Stimulated activated CD4-positive, alpha-beta T cell treated with anti-CD3 and anti-CD28 coated beads, Interleukin-12 subunit alpha, Interleukin-12 subunit beta, amount 100 ng/mL, for 4 hours (primary cell): ENCODE measurements at regions not wholly inside any gene's neighbourhood (a gene's known extent, or its start where the extent isn't known, plus 50 kb on each side); places are given as distances from the start of the nearest gene placed in this dataset.

ENCODE experiments used
- DNase-seq: peaks from one replicate; pipeline ENCODE4 v3.0.0-alpha.2; 2020

DNA sequence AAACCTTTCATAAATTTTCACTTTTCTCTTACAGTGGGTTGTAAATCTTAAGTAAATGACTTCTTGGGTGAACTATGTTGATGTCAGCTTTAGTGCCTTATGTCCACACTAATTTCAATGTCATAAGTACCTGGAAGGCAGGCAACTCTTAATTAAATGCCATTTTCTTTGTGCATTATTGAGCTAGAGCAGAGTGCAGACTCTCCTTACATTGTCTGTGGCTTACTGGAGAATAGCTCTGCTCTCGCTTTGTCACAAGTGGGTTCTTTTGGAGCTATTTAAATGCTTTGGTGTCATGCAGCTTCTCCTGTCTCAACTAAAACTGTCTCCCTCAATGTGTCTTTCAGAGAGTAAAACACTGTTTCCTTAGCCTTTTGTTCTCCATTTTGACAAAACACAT is 411.6 kb downstream of the STIM2 start:
- no peak for DNase-seq

DNA sequence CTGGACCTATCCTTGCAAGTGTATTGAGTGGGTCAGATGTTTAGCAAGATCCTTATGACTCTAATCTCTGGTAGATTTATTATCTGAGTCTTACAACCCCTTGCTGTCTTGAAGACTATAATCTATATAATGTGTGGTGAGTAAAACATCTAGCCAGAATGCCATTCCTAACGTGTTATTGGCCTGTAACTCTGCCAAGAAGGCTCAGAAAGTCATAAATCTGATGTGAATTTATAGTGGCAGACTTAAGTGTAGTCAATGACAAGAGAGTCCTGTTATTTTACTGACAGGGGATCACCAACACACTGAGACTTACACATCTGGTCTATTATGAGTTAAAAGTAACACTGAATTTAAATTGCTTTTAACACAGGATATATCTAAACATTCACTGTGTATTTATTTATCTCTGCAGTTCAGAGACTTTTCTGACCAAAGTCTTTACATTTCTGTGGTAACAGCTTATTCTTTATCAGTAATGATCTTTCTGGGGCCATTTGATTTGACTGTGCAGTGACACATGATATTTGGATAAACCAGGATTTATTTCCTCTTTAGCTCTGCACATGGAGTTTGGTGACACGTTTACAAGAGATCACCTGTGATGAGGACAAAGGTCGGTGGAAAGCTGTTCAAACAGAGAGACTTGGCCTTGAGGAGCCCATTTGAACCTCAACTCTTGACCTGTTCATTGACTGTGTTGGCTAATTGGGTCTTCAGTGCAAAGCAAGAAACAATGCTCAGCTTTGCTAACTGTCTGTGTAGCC is 415.8 kb downstream of the STIM2 start:
- DNase-seq = no peak

DNA sequence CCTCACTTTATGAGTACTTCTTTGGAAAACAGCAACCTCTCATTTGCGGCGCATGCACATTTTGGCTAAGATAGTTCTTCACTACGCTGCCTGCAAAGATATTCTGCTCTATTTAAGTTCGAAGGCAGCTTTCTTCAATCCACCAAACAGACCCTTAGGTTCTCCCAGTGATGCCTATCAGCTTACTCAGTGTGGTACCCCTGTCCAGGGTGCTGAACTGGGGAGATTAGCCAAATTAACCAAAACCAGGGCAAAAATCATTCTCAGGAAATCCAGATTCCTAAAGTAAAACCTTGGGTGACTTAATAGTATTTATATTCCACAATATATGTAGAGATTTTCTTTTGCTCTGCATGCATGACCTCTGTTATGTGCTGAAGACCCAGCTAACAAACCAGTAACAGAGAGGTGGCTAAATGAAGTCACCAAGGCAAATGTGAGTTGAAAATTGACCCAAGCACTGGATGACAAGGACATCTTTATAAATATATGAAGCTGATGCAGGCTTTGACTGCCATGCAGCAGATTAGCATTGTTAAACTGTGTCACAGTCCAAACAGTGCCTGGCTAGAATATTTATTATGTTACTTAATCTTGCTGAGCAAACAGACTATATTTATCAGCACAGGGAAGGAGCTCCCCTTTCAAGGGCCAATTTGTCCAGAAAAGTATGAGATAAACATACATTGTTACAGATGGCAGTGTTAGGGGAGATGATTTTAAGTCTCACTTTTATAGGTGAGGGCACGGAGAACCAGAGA is 418.2 kb downstream of the STIM2 start:
- no peak for DNase-seq

DNA sequence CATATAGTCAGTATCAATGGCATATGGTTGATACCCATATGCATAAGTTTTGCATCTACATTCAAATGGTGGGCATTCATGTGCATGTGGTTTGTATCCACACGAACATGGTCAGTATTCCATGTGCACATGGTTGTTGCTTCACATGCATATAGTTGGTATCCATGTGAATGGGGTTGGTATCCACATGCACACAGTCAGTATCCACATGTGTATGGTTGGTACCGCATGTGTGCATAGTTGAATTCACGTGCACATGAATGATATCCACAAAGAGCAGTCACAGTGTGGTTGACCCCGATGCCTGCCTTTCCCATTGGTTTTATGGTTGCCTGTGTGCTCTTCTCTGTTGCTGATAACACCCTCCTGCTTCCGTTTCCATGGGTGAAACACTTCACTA is 427.9 kb downstream of the STIM2 start:
- no peak for DNase-seq

DNA sequence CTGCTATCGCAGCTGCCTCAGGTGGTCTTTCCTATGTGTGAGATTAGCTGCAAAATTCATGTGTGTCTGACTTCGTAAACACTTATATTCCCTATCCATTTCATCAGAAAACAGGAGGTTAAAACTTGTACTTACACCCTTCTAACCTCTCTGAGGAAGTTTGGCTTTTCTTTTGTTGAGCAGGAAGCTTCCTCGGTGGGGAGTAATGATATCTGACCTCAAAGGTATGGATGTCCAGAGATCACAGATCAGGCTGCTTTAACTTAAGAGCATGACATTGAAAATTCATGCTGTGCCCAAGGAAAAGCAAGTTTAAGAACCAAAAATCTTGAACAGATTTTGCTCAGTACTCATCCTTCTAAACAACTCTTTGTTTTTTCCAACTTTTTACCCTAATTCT is 429.1 kb downstream of the STIM2 start:
- DNase-seq = no peak

DNA sequence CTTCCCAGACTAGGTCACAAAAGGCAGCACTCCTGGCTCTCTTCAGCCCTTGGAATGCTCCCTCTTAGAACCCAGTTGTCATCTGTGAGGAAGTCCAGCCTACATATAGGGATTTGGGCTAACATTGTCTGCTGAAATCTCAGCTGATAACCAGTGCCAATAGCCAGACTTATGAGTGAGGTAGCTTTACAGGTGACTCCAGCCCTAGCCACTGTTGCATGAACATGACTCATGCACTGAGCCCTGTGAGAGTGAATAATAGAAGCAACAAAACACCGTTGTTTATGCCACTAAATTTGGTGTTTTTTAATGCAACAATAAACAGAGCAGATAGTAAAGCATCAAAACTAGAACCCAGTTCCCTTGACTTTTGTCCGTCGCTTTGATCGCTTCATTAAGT is 433.2 kb downstream of the STIM2 start:
- no peak for DNase-seq

DNA sequence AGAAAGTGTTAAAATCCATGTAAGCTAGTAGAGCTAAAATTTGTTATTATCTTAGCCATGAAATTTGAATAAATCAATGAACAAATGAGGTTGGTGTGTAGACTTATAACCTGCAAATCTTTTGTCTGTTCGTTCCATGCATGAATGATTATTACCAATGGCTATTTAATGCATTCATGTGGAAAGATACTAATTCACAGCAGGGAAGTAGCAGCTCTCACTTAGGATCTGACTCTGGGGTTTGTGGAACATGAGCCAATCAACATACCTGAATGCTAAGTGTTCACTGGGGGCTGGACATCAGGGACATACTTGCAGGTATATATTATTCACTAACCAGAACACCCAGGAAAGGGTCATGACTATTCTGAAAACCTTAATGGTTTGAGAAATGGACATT is 444.1 kb downstream of the STIM2 start:
- DNase-seq = no peak

DNA sequence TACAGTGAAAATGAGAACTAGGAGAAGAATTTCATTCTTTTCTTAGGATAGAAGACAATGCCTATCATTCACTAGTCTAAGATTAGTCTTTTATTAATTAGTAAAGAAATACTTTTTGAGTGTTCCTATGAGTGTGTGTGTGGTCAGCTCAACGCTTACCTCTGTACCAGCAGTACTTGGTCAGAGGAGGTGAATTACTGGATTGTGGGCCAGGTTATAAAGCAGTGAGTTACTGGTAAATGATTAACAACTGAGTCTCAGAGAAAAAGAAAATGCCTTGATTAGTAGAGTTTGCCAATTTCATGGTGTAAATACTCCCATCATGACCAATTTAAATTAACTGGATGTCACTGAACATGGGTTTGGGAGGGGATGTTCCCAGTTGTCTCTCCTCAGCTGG is 444.6 kb downstream of the STIM2 start:
- no peak for DNase-seq

DNA sequence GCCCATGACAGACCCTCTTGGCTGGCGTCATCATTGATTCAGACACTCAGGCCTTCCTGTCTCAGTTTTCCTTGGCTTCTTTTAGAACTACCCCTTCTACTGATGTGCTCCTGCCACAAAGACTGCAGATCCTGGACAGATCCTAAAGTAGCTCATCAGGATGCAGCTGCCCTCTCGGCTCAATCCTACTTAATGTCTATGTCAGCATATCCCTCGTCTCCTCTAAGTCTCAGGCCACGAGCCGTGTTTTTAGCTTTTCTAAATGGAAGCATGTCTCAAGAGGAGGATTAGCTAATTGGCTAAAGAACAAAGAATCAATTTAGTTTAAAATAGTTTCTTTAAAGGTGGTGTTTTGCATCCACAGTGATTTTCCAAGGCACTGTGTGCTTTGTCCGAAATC is 447.7 kb downstream of the STIM2 start:
- DNase-seq = no peak

DNA sequence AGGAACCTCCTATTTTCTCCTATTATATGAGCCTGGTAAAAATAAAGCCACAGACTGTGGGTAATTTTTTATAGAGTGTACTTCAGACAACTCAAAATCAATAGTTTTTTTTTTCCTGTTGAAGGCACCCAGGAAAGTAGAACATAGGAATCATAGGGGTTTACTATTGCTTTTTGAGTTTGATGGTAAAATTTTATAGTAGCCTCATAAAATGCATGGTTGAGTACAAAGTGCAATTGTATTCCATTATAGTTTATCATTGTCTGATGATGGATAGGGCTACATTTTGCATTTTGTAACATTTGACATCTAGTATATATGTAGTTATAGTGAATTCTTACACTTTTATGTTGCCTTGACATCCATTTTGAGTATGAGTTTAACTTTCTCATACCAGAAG is 455.0 kb downstream of the STIM2 start:
- DNase-seq = no peak

DNA sequence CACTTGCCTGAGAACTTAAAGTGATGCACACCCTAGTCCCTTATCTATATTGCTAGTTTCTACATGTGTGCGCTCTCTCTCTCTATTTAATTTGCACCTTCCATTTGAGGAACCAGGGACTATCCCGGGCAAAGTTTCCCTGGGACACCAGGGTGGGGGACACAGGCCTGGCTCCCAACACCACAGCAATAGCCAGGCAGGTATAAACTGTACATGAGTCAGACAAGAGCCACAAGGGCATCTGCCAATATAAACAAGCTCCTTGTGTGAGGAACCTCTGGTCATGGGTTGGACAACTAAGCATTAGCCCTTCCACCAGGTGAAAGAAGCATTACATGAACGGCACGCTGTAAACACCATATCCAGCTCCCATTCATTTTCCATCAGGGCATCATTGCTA is 455.5 kb downstream of the STIM2 start:
- DNase-seq = no peak

DNA sequence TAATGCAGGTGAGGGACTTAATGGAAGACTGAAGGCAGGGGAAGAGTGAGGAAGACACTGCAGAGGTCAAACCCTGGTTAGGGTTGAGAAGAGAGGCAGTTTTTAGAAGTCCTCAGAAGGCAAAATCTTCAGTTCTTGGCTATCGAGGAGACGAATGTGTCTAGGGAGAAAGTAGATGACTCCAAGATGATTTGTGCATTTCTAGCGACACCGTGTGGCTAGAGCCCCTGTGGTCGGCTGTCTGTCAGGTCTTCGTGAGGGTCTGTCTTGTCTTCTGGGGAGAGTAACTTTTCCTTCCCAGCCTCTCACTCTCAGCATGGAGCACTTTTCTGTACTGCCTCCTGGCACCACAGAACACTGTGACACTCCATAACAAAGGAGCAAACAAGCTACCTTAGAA is 458.1 kb downstream of the STIM2 start:
- DNase-seq = no peak

DNA sequence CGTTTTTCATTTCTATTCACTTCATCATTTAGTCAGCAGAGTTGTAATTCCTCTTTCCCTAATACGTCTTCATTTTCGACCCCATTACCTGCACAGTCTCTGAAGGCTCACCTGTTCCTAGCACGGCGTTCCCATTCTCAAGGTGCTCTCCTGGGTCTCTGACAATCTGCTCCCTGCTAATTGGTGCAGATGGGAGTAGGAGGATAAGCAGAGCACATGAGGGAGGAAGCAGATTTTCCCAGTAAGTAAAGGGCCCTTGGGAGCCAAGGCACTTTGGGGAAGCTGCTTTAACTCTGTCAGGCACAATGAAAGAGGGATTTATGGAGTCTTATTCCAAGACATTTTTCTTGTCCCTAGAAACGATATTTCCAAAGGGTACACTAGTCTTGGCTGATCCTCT is 466.4 kb downstream of the STIM2 start:
- no peak for DNase-seq

DNA sequence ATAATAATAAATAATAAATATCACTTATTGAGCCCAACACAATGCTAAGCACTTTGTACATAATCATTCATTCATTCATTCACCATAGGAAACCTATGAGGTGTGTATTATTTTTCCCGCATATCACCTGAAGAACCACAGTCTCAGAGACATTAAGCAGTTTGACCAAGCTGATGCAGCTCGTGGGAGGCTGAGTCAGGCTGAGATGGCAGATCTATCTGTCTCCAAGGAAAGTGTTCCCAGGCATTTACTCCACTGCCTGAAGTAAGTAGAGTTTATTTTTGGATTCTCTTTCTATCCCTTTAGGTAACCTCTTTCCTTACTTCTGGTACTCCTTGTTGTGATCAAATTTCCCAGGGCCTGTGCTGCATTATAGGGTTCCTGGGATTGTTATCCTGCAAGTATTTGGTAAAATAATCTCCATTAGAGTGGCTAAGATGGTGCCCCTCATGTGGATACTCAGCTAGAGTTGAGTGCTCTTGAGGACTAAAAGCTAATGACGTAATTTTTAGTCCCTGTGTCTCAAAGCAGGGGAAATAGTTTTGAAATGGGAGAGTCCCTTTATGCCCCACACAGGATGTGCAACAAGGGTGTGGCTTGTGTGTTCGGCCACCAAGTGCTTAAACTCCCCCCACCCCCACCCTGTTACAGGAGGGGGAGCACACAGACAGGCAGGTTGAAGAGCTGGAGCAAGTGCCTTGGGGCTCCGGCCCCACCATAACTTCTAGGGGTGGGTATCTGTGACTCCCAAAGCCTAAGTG is 467.0 kb downstream of the STIM2 start:
- DNase-seq = no peak

DNA sequence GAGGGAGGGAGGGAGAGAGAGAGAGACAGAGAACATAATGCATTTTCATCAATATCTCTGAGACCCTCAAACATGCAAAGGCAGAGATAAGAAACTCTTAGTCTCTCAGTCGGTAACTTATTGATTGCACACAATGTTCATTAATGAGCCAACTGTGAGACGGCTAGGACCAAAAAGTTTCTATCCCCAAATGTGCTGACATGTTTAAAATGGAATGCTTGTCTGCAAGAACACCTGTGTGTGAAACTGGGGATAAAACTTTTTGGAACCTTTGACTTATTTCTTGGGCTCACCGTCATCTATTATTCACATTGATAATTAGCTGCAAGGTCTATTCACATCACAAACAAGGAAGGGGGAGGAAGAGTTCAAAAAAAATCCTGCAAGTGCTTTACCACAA is 477.9 kb downstream of the STIM2 start:
- DNase-seq = no peak

DNA sequence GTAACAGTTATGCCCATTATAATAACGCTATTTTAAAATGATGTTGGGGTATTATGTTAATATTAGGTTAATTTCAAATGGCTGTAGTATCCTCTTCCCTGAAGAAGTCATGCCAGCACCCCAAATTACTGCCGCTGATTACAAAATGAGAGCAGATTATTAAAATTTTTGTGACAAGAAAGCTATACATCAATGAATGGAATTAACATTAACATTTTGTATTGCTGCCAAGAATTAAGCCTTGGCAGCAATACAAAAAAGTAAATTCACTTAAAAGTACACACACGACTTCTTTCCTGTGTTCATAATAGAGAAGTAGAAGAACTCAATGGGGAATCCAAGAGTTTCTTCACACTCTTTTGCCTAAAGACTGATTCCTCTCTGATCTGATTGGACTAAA is 482.8 kb downstream of the STIM2 start:
- DNase-seq = no peak

DNA sequence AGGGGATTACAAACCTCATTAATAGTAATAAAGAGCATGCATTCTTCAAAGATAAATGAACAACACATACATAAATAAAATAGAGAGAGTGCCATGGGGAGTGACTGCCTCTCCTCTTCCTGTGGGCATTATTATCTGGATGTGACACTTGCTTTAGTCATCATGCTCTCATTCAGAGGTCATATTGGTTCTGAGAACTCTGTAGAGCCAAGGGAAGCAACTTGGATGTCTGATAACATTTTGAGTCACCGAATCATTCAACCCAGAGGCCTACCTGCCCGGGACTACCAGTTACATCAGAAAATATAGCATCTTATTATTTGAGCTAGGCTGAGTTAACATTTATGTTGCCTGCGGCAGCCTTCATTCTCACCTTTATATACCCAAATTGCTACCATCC is 489.5 kb downstream of the STIM2 start:
- DNase-seq = no peak

DNA sequence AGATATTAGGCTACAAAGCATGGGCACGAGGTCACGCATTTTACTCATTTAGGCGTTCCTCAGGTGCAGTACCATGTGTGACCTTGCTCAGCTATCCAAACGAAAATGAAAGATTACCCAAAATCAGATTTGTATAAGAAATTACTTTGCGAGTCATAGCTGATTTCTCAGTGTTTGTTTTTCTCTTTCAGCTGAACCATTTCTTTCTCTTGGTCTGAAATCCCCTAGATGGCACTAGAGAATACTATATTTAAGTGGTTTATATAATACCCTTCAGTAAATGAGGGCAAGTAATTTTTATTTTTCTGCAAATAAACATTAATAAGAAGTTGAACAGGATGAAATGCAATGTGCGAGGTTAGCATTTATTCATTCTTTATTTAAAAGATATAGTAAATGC is 496.6 kb downstream of the STIM2 start:
- no peak for DNase-seq

DNA sequence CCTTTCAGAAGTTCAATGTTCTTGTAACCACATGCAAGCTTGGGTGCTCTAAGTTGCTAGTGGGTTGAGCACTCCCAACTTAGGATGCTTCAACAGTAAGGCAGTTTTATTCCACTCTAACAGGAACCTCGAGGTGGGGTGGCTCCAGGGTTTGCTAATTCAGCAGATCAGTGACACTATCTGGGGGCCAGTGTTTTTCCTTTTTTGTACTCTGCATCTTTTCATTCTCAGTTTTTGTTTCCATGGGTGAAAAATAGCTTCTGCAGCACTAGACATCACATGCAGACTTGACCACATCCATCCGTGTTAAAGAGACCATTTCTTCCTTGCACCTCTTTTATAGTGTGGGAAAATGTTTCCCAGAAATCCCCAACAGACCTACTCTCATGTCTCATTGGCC is 497.6 kb downstream of the STIM2 start:
- no peak for DNase-seq

DNA sequence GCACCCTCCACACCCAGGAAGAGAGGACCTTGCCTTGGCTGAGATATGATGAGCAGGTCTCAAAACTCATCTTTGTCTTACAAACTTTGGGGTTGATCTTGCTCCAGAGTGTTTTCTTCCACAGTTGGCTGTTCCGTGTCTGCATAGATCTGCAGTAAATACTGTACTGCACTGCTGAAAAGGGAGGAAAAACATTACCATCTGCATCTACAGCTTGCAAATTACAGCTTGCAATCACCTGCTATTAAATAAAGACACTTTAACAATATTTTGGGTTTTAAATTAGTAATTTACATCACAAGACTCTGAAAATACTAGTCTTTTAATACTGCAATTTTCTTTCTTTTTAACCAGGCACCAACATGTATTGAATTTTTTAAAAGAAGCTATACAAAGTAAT is 499.5 kb downstream of the STIM2 start:
- DNase-seq = no peak

DNA sequence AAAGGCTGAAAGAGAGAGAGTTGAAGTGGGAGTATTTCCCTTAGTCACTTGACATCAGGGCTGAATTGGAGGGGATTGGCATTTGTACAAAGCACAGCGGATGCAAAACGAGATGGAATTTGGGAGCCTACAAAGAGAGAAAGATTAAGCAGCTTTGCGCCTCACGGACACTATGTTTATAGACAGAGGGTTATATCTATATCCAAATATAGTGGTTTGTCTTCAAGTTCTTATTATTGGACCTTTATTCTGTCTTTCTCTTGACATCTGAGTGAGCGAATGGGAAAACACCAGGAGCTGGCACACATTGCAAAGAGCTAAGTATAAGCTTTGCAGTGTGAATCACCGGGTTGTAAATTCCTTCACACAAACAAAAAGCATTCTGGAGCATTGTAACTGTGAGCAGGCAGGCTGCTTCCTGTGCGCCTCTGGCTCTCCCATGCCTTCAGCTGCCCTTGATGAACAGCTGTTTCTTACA is 500.2 kb downstream of the STIM2 start:
- DNase-seq = no peak

DNA sequence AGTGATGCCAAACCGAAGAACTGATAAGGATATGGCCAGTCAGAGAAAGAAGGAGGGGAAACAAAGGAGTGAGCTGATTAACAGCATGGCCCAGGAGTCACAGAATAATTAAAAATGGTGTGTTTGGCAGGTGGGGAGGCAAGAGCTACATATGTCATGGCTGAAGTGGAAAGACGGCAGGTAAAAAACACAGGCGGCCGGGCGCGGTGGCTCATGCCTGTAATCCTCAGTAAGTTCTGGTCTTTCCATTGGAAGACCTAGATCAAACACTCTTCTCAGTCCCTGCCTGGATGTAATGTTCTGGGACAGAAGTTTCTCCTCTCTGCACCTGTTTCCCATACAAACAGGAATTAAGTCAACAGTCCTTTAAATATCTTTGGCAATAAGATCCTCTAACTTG is 503.9 kb downstream of the STIM2 start:
- DNase-seq = no peak

DNA sequence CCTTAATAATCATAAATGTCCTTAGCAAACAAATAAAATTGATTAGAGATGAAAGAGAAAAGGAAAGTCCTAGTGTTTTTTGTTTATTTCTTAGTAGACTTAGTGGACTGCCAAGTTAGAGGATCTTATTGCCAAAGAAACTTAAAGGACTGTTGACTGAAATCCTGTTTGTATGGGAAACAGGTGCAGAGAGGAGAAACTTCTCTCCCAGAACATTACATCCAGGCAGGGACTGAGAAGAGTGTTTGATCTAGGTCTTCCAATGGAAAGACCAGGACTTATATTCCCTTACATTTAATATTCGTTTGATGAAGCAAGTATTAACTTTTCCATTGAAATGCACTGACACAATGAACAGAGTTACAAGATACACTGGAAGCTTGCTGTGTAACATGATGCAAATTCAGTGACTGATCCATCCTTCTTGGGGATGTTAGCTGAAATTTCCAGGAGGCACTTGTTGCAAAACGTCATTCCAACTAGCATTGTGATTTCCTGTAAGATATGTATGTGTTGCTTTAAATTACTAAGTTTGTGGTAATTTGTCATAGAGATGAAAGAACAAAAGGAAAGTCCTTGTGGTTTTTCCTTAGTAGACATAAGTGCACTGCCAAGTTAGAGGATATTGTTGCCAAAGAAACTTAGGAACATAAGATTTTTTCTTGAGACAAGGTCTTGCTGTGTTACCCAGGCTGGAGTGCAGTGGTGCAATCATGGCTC is 505.6 kb downstream of the STIM2 start:
- no peak for DNase-seq
